HG03064 (cell line): ENCODE measurements at regions not wholly inside any gene's neighbourhood (a gene's known extent, or its start where the extent isn't known, plus 50 kb on each side); places are given as distances from the start of the nearest gene placed in this dataset.
"Not testable (repeated sequence)": the region's sequence is repeated elsewhere in the genome, so short reads cannot be mapped to it uniquely, and the experiment has no call there.

Experiments used
- ATAC-seq: cut with Tn5 transposase; IDR thresholded peaks from one replicate; pipeline ENCODE4 v1.9.1; 2021; ENCODE audit warnings: low read depth; ENCODE audit not compliant: unreplicated experiment

- ATAC-seq = no peak
Observed at GRCh38 chr1:56135069-56135863, 444.1 kb downstream of the PLPP3 start.

GRCh38 chr1:56133522-56134472 is 445.6 kb downstream of the PLPP3 start:
- ATAC-seq = no peak

DNA sequence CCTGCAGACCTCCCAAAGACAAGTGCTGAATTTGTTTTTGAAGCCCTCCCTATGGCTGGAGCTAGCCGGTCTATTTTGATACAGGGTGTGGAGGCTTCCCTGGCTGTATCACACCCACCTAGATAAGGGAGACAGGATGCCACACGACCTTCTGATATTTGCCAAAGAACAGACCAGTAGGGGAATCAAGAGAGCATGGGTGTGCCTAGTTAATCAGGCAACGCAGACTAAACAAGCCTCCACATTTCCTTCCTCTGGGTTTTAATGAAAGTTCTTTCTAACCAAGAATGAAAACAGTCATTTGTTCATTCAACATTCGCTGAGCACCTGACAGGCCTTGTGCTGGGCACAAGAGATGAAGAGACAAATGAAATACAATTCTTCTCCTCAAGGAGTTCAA is 446.8 kb downstream of the PLPP3 start:
- ATAC-seq = no peak

GRCh38 chr1:56129837-56130236 is 449.5 kb downstream of the PLPP3 start:
- ATAC-seq = no peak

- no peak for ATAC-seq
Observed at GRCh38 chr1:56125316-56125715, 454.0 kb downstream of the PLPP3 start.

DNA sequence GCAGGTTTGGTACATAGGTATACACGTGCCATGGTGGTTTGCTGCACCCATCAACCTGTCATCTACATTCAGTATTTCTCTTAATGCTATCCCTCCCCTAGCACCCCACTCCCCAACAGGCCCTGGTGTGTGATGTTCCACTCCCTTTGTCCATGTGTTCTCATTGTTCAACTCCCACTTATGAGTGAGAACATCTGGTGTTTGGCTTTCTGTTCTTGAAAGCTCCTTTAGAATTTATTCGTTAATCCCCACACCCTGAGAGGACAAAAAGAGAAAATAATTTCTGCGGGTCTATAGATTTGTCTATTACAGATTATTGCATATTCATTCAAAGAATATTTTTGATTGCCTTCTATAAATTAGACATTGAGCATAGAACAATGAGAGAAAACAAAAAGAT is 455.5 kb downstream of the PLPP3 start:
- ATAC-seq = no peak

DNA sequence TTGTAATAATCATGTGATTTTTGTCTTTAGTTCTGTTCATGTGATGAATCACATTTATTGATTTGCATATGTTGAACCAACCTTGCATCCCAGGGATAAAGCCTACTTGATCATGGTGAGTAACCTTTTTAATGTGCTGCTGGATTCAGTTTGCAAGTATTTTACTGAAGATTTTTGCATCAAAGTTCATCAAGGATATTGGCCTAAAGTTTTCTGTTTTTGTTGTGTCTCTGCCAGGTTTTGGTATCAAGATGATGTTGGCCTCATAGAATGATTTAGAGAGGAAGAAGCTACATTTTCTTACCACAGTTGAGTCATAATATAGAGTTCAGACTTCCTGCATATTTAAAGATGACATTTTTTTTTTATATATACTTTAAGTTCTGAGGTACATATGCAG is 455.9 kb downstream of the PLPP3 start:
- ATAC-seq = no peak

GRCh38 chr1:56120021-56120420 is 459.3 kb downstream of the PLPP3 start:
- no peak for ATAC-seq

GRCh38 chr1:56118676-56119075 is 460.7 kb downstream of the PLPP3 start:
- not testable (repeated sequence) for ATAC-seq

DNA sequence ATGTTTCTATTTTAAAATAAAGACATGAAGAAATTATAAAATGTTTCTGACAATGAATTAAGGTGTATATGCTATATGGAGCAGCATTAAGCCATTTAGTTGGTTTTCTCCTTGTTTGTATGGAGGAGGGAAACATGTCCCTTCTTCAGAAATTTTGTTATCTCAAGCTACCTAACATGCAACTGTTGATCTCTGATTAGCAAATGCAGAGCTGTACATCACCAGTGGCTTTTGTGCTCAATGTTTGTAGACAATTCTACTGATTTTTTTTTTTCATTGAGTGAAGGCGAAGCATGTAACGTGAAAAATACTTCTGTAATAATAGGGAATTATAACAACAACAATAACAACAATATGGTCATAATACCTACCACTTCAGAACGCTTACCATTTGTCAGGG is 463.7 kb downstream of the PLPP3 start:
- no peak for ATAC-seq

- no peak for ATAC-seq
Observed at GRCh38 chr1:56113679-56114078, 465.7 kb downstream of the PLPP3 start.

- no peak for ATAC-seq
Observed at GRCh38 chr1:56107275-56107638, 472.1 kb downstream of the PLPP3 start.

- ATAC-seq = no peak
Observed at GRCh38 chr1:56106531-56107274, 472.7 kb downstream of the PLPP3 start.

DNA sequence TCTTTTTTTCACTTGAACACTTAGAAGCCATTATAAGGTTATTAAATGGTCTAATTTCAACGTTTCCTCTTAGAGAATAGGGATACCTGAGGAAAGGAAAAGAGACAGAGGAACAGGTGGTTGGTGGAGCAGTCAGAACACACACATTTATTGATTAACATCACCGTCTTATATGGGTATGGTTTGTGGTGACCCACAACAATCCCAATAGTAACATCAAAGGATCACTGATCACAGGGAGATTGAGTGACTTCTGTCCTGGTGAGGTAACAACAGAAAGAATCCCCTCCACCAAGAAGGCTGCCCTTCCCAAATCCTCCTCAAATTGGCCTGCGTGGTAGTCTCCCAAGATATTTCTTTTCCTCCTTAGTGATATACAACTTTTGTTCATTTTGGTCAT is 474.0 kb downstream of the PLPP3 start:
- ATAC-seq = no peak

- ATAC-seq = no peak
Observed at GRCh38 chr1:56099766-56100265, 479.5 kb downstream of the PLPP3 start.

DNA sequence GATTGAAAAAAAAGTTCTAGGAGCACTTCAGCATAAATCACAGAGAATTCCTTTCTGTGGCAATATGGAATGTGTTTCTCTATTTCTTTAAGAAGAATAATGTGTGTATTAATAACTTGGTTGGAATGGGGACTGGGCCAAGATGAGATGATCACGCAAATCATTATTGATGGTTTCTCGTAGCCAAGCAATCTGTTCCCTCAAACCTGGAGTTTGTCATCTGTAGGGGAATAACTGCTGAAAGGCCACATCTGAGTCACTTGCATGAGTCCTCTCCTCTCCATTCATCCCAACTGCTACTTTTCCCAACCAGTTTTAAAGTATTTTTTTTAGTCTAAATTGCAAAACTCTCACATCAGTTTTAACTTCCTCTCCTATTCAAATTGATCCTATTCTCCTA is 480.4 kb downstream of the PLPP3 start:
- ATAC-seq = no peak

DNA sequence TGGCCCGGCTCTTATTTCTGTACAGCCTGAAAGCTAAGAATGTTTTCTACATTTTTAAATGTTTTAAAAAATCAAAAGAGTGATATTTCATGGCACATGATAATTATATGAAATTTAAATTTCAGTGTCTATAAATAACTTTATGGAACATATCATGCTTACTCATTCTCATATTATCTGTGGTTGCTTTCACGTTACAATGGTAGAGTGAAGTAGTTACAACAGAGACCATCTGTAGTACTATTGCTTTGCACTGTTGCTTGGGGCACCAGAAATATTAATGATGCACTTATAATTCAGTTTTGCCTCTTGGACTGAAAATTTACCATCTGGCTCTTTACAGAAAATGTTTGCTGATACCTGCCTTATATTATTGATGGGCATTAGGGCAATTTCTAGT is 481.6 kb downstream of the PLPP3 start:
- no peak for ATAC-seq

GRCh38 chr1:56095696-56096665 is 483.4 kb downstream of the PLPP3 start:
- ATAC-seq = no peak

- no peak for ATAC-seq
Observed at GRCh38 chr1:56094168-56094567, 485.2 kb downstream of the PLPP3 start.
